Astrocyte (in vitro differentiated cells and primary cell): ENCODE measurements at regions not wholly inside any gene's neighbourhood (a gene's known extent, or its start where the extent isn't known, plus 50 kb on each side); places are given as distances from the start of the nearest gene placed in this dataset.

ENCODE experiments used
- DNase-seq: peaks from one replicate; pipeline ENCODE4 v3.0.0-alpha.2; 2010; ENCODE audit warnings: low read depth
- FAIRE-seq: peaks from 2 replicates; lab custom pipeline; 2011; peaks lifted over from hg19 to GRCh38; lab: Jason Lieb, UNC
- H2AFZ ChIP-seq: 2 replicates; pipeline ENCODE4 v1.6.0; 2012; ENCODE audit warnings: low read depth, low read length, inconsistent platforms
- H3K27ac ChIP-seq: 2 replicates; pipeline ENCODE4 v1.5.1; 2011; ENCODE audit warnings: low read depth, low read length, inconsistent platforms
- H3K27me3 ChIP-seq: 2 replicates; pipeline ENCODE4 v1.6.0; 2011; ENCODE audit warnings: low read length, inconsistent platforms; ENCODE audit not compliant: insufficient read depth
- H3K36me3 ChIP-seq: 2 replicates; pipeline ENCODE4 v1.5.1; 2011; ENCODE audit warnings: low read length, inconsistent platforms; ENCODE audit not compliant: insufficient read depth
- H3K4me1 ChIP-seq: 2 replicates; pipeline ENCODE4 v1.5.1; 2011; ENCODE audit warnings: low read length, inconsistent platforms; ENCODE audit not compliant: insufficient read depth
- H3K4me2 ChIP-seq: 2 replicates; pipeline ENCODE4 v1.6.0; 2012; ENCODE audit warnings: low read length, inconsistent platforms
- H3K4me3 ChIP-seq: 2 replicates; pipeline ENCODE4 v1.5.1; 2011; ENCODE audit warnings: low read depth, mild to moderate bottlenecking, low read length, inconsistent platforms; ENCODE audit not compliant: insufficient read depth
- H3K79me2 ChIP-seq: 2 replicates; pipeline ENCODE4 v1.6.0; 2012; ENCODE audit warnings: mild to moderate bottlenecking, low read length, inconsistent platforms; ENCODE audit not compliant: insufficient read depth
- H3K9ac ChIP-seq: 2 replicates; pipeline ENCODE4 v1.6.0; 2012; ENCODE audit warnings: mild to moderate bottlenecking, low read length, inconsistent platforms
- H3K9me3 ChIP-seq: 2 replicates; pipeline ENCODE4 v1.5.1; 2012; ENCODE audit warnings: low read depth, mild to moderate bottlenecking, low read length, inconsistent platforms; ENCODE audit not compliant: insufficient read depth
- H4K20me1 ChIP-seq: 2 replicates; pipeline ENCODE4 v1.6.0; 2012; ENCODE audit warnings: low read length, inconsistent platforms; ENCODE audit not compliant: insufficient read depth
- H3K27ac Mint-ChIP-seq: one replicate; pipeline ENCODE4 v1.8.0; 2021; ENCODE audit warnings: mild to moderate bottlenecking, mixed read lengths; ENCODE audit not compliant: unreplicated experiment
- H3K27me3 Mint-ChIP-seq: one replicate; pipeline ENCODE4 v1.8.0; 2021; ENCODE audit warnings: low read depth, mixed read lengths; ENCODE audit not compliant: unreplicated experiment
- H3K36me3 Mint-ChIP-seq: one replicate; pipeline ENCODE4 v1.8.0; 2021; ENCODE audit warnings: low read depth, mixed read lengths; ENCODE audit not compliant: unreplicated experiment
- H3K4me1 Mint-ChIP-seq: one replicate; pipeline ENCODE4 v1.8.0; 2021; ENCODE audit warnings: low read depth, mixed read lengths; ENCODE audit not compliant: unreplicated experiment
- H3K4me3 Mint-ChIP-seq: one replicate; pipeline ENCODE4 v1.8.0; 2021; ENCODE audit warnings: mild to moderate bottlenecking, moderate library complexity, mixed read lengths; ENCODE audit not compliant: unreplicated experiment
- H3K9me3 Mint-ChIP-seq: one replicate; pipeline ENCODE4 v1.8.0; 2021; ENCODE audit warnings: mild to moderate bottlenecking, mixed read lengths; ENCODE audit not compliant: unreplicated experiment
- EZH2 ChIP-seq: IDR thresholded peaks from 2 replicates; pipeline ENCODE4 v1.6.1; 2012; ENCODE audit warnings: mild to moderate bottlenecking, low read length, inconsistent platforms; ENCODE audit not compliant: insufficient read depth
- TF ChIP-seq, protein P1 (sequence below): IDR thresholded peaks from 2 replicates; pipeline ENCODE4 v1.5.1; 2011; ENCODE audit warnings: low read depth, mild to moderate bottlenecking, inconsistent platforms, low read length, moderate library complexity; ENCODE audit not compliant: insufficient read depth

DNA sequence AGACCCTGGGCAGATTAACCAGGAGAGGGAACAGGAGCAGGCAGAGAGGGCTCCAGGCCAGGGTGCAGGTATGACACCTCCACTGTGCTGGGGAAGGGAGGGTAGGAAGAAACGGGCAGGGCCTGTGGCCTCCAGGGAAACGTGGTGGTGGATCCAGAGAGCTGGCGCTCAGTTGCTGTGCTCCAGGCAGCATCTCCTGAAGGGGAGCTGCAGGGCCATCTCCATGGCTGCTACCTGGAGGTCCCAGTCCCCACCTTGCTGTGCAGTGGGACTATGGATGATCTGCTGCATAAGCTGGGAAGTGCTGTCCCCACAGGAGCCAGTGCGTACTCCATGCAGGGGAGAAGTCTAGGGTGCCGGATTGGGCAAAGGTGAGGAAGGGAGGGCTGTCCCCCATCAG, 125.9 kb upstream of the RUNX3 start:
- Mint-ChIP-seq H3K4me3 (no peak overlapping the region), H3K4me1 (no peaks in the 10 kb centered on the region), H3K9me3 (no peaks in the 10 kb centered on the region), H3K27me3 (peaks cover 60% of the 10 kb centered on the region), H3K36me3 (no peaks in the 10 kb centered on the region), H3K27ac (no peak overlapping the region)
- no peak overlapping the region for H3K27ac ChIP-seq
- H3K9me3 ChIP-seq, result no peaks in the 10 kb centered on the region
- H3K4me3 ChIP-seq, result no peak overlapping the region
- TF ChIP-seq EZH2, result no peak
- TF ChIP-seq, protein P1, sequence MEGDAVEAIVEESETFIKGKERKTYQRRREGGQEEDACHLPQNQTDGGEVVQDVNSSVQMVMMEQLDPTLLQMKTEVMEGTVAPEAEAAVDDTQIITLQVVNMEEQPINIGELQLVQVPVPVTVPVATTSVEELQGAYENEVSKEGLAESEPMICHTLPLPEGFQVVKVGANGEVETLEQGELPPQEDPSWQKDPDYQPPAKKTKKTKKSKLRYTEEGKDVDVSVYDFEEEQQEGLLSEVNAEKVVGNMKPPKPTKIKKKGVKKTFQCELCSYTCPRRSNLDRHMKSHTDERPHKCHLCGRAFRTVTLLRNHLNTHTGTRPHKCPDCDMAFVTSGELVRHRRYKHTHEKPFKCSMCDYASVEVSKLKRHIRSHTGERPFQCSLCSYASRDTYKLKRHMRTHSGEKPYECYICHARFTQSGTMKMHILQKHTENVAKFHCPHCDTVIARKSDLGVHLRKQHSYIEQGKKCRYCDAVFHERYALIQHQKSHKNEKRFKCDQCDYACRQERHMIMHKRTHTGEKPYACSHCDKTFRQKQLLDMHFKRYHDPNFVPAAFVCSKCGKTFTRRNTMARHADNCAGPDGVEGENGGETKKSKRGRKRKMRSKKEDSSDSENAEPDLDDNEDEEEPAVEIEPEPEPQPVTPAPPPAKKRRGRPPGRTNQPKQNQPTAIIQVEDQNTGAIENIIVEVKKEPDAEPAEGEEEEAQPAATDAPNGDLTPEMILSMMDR, result no peak
- no peaks in the 10 kb centered on the region for H3K79me2 ChIP-seq
- H3K4me1 ChIP-seq, result no peaks in the 10 kb centered on the region
- H2AFZ ChIP-seq, result no peak overlapping the region
- no peak overlapping the region for H3K9ac ChIP-seq
- no peaks in the 10 kb centered on the region for H4K20me1 ChIP-seq
- DNase-seq, result no peak
- peaks cover 49% of the 10 kb centered on the region for H3K27me3 ChIP-seq
- no peak overlapping the region for H3K4me2 ChIP-seq
- FAIRE-seq, result no peak
- no peaks in the 10 kb centered on the region for H3K36me3 ChIP-seq

DNA sequence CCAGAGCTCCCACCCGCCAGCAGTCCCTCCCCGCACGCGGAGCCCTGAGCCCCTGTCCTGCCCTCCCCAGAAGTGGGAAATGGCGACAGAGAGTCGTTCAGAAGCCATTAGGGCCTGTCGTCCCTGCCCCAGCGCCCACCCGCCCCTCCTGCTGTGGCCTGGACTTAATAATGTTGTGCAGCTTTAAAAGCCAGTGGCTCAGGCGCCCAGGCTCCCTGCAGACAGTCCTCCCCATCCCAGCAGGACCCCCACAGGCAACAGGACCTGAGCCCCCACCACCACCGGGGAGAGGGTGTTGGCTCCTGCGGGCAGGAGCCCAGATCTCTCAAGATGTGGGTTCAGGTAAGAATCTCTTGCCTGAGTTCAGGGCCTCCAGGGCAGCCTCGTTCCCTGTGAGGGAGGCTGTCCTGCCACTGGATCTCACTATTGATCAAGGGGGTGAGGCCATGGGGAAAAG, 125.3 kb upstream of the RUNX3 start:
- Histone ChIP-seq H3K4me1 (no peaks in the 10 kb centered on the region), H3K9me3 (no peaks in the 10 kb centered on the region), H2AFZ (no peak overlapping the region), H3K9ac (no peak overlapping the region), H3K27ac (no peak overlapping the region), H3K4me2 (no peak overlapping the region), H3K4me3 (no peak overlapping the region), H3K27me3 (peaks cover 53% of the 10 kb centered on the region), H3K79me2 (no peaks in the 10 kb centered on the region), H3K36me3 (no peaks in the 10 kb centered on the region), H4K20me1 (no peaks in the 10 kb centered on the region)
- Mint-ChIP-seq H3K27ac (no peak overlapping the region), H3K9me3 (peaks cover 4% of the 10 kb centered on the region), H3K27me3 (peaks cover 66% of the 10 kb centered on the region), H3K36me3 (no peaks in the 10 kb centered on the region), H3K4me3 (no peak overlapping the region), H3K4me1 (no peaks in the 10 kb centered on the region)
- TF ChIP-seq, protein P1, result no peak
- FAIRE-seq, result no peak
- no peak for DNase-seq

DNA sequence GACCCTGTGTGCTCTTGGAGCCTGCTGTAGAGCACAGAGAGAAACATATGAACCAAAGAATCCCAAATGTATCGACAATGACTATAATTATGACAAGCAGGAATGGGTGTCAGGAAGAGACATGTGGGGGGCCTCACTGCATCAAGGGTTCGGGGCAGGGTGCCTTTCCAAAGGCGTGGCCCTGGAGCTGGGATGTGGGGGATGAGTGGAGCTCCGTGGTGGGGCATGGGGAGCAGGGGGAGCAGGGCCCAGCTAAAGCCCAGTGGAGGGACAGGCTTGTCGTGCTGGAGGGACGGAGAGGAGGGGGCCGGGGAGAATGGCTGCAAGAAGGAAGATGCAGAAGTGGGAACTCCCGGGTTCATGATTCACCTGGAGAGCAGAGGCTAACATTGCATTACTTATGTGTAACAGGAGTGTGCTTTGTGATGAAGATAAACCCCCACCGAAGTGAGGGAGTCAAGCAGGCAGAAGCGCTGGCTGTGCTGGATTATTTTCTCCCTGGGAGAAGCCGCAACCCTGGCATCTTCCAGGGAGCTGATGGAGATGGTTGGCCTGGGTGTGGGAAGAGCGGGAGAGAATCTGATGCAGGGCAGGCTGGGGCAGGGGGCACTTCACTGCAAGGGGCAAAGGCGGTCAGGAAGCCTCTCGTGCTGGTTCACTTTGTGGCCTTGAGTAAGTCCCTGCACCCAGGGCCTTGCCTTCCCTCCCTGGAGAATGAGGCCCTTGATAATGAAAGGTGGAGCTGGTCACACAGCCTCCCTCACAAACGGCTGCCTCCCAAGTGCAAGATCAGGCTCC, 124.6 kb upstream of the RUNX3 start:
- no peaks in the 10 kb centered on the region for H3K36me3 ChIP-seq
- no peak overlapping the region for H2AFZ ChIP-seq
- no peak overlapping the region for H3K27ac ChIP-seq
- Mint-ChIP-seq H3K27ac (no peak overlapping the region), H3K4me3 (no peak overlapping the region), H3K9me3 (peaks cover 4% of the 10 kb centered on the region), H3K27me3 (peaks cover 71% of the 10 kb centered on the region), H3K4me1 (no peaks in the 10 kb centered on the region), H3K36me3 (no peaks in the 10 kb centered on the region)
- TF ChIP-seq, protein P1, result no peak
- no peak for TF ChIP-seq EZH2
- no peak overlapping the region for H3K9ac ChIP-seq
- H3K4me3 ChIP-seq, result no peak overlapping the region
- no peak for DNase-seq
- H3K4me2 ChIP-seq, result no peak overlapping the region
- no peaks in the 10 kb centered on the region for H3K4me1 ChIP-seq
- FAIRE-seq, result no peak
- no peaks in the 10 kb centered on the region for H3K9me3 ChIP-seq
- no peaks in the 10 kb centered on the region for H4K20me1 ChIP-seq
- H3K27me3 ChIP-seq, result peaks cover 56% of the 10 kb centered on the region
- H3K79me2 ChIP-seq, result no peaks in the 10 kb centered on the region
